Gastroesophageal sphincter (tissue), 4 donors: ENCODE measurements at regions not wholly inside any gene's neighbourhood (a gene's known extent, or its start where the extent isn't known, plus 50 kb on each side); places are given as distances from the start of the nearest gene placed in this dataset.

Source experiments
- ATAC-seq: fragments of 150-250 bp; one replicate; pipeline ENCODE4 v1.9.1; 2016; ENCODE audit warnings: mild to moderate bottlenecking, moderate library complexity
- H3K27ac ChIP-seq, 4 donors: fragments of 200-600 bp; sonication (generic) in 3 of 4; 1 replicate in 3 of 4; 2 replicates in 1 of 4; pipeline ENCODE4 v1.5.1; 2016 to 2019
- H3K27me3 ChIP-seq: fragments of 200-600 bp; sonication (generic); one replicate; pipeline ENCODE4 v1.5.1; 2019
- H3K36me3 ChIP-seq, 2 donors: fragments of 200-600 bp; sonication (generic); one replicate each; pipeline ENCODE4 v1.5.1; 2019; ENCODE audit warnings: control low read depth in 1 of 2
- H3K4me1 ChIP-seq, 3 donors: fragments of 200-600 bp; sonication (generic); 1 replicate in 2 of 3; 2 replicates in 1 of 3; pipeline ENCODE4 v1.5.1; 2016 to 2019; ENCODE audit warnings: control low read depth in 2 of 3
- H3K4me3 ChIP-seq, 2 donors: fragments of 200-600 bp; sonication (generic); one replicate each; pipeline ENCODE4 v1.5.1; 2019; ENCODE audit warnings: mild to moderate bottlenecking in 1 of 2, moderate library complexity in 1 of 2
- H3K9me3 ChIP-seq, 3 donors: fragments of 200-600 bp; sonication (generic); one replicate each; pipeline ENCODE4 v1.5.1; 2017 to 2019; ENCODE audit warnings: control low read depth in 2 of 3
- EP300 ChIP-seq: sonication (generic); formaldehyde crosslinking; IDR thresholded peaks from one replicate; pipeline ENCODE4 v1.6.1; 2017; ENCODE audit warnings: antibody characterized with exemption, mild to moderate bottlenecking
- POLR2A ChIP-seq, 2 donors: fragments of 450-650 bp; IDR thresholded peaks; one replicate each; pipeline ENCODE4 v1.6.1; 2017; ENCODE audit warnings: antibody characterized with exemption in 2 of 2, mild to moderate bottlenecking in 2 of 2, moderate library complexity in 1 of 2
- POLR2AphosphoS5 ChIP-seq: sonication (generic); formaldehyde crosslinking; IDR thresholded peaks from one replicate; pipeline ENCODE4 v1.6.1; 2017; ENCODE audit warnings: antibody characterized with exemption
- WGBS, 2 donors: methylation state at CpG; one replicate each; pipeline ENCODE4 v1.1.5; 2018; ENCODE audit warnings: low coverage in 1 of 2; 5-methylcytosine and 5-hydroxymethylcytosine counted together
- TF ChIP-seq, protein P1 (sequence below), 4 experiments: fragments of 200-600 bp in 2 of 4; fragments of 450-650 bp in 2 of 4; sonication (generic) in 1 of 4; IDR thresholded peaks; one replicate each; pipeline ENCODE4 v1.5.1; 2017 to 2019; ENCODE audit warnings: antibody characterized with exemption in 4 of 4, mild to moderate bottlenecking in 2 of 4, moderate library complexity in 2 of 4

DNA sequence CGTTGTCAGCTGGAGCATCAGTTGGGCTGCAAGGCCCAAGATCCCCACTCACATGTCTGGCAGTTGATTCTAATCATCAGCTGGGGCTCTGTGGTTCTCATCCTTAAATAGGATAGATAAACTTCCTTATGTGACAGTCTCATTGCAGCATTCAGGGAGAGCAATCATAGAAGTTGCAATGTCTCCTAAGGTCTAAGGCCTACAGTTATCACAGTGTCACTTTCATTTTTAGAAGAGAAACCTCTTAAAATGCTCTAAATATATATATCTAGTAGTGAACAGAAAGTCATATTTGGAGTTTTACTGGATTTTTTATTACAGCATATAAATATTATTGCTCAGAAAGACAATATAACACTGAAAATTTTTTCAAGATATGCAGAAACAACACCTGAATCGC is 226.0 kb upstream of the PPP1R2C start:
- Histone ChIP-seq H3K36me3 (no peaks in the 10 kb centered on the region), H3K4me1 (no peaks in the 10 kb centered on the region), H3K4me3 (no peak overlapping the region), H3K27me3 (no peaks in the 10 kb centered on the region), H3K27ac (no peak overlapping the region), H3K9me3 (no peaks in the 10 kb centered on the region)
- no peak for ATAC-seq
- 90 to 94% methylated on average over 2 of the region's 2 CpGs for WGBS, 2 donors
- TF ChIP-seq, protein P1, sequence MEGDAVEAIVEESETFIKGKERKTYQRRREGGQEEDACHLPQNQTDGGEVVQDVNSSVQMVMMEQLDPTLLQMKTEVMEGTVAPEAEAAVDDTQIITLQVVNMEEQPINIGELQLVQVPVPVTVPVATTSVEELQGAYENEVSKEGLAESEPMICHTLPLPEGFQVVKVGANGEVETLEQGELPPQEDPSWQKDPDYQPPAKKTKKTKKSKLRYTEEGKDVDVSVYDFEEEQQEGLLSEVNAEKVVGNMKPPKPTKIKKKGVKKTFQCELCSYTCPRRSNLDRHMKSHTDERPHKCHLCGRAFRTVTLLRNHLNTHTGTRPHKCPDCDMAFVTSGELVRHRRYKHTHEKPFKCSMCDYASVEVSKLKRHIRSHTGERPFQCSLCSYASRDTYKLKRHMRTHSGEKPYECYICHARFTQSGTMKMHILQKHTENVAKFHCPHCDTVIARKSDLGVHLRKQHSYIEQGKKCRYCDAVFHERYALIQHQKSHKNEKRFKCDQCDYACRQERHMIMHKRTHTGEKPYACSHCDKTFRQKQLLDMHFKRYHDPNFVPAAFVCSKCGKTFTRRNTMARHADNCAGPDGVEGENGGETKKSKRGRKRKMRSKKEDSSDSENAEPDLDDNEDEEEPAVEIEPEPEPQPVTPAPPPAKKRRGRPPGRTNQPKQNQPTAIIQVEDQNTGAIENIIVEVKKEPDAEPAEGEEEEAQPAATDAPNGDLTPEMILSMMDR (IDR thresholded peaks at IDR 0.05): no peak
- TF ChIP-seq EP300: no peak
- TF ChIP-seq POLR2A (IDR thresholded peaks at IDR 0.05): no peak

DNA sequence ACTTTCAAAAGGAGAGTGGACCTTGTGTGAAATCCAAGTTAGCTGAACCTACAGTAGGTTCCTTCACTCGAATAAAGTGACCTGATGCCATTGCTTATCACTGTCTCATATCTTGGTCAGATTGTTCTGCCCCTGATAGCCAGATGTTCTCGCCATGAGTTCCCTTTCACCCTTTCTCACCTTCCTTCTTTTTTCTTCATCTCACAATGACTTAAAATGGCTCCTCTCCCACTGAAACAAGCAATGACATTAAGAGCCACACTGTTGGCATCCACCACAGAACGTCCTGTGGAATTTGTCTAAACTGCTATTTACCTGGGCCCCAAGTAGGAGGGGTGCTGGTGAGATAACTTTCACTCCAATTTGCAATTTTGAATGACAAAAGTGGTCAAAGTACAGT is 227.6 kb upstream of the PPP1R2C start:
- Histone ChIP-seq H3K4me1 (no peaks in the 10 kb centered on the region), H3K27ac (no peak overlapping the region), H3K27me3 (no peaks in the 10 kb centered on the region), H3K36me3 (no peaks in the 10 kb centered on the region), H3K4me3 (no peak overlapping the region), H3K9me3 (no peaks in the 10 kb centered on the region)
- 53 to 100% methylated on average over 2 to 3 of the region's 3 CpGs for WGBS, 2 donors
- TF ChIP-seq POLR2AphosphoS5: no peak
- no peak for TF ChIP-seq EP300
- TF ChIP-seq, protein P1 (IDR thresholded peaks at IDR 0.05): no peak
- no peak for TF ChIP-seq POLR2A (IDR thresholded peaks at IDR 0.05)
- ATAC-seq: no peak

DNA sequence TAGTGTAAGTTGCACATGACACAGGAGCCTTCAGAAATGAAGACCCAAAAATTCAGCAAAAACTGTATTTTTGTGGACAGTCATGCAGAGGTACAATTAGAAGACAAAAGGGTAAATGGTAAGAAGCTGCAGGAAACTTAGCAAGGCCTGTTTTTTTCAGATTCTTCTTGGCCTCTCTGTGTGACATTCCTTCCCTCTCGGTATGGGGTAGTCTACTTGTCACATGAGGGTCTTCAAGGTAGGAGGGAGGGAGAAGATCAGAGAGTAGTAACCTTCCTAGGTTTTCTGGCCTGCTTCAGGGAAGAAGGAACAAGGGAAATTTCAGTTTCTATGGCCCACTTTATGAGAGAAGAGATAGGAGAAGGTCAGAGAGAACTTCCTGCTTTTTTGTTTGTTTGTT is 230.4 kb upstream of the PPP1R2C start:
- no peaks in the 10 kb centered on the region for H3K27me3 ChIP-seq
- H3K9me3 ChIP-seq: no peaks in the 10 kb centered on the region
- no peaks in the 10 kb centered on the region for H3K36me3 ChIP-seq
- ATAC-seq: no peak
- no peak for TF ChIP-seq EP300
- no peak for TF ChIP-seq POLR2AphosphoS5
- TF ChIP-seq, protein P1 (IDR thresholded peaks at IDR 0.05): no peak
- TF ChIP-seq POLR2A (IDR thresholded peaks at IDR 0.05): no peak
- no peaks in the 10 kb centered on the region for H3K4me1 ChIP-seq
- no peak overlapping the region for H3K4me3 ChIP-seq
- H3K27ac ChIP-seq: no peak overlapping the region
- WGBS, 2 donors: 38% methylated on average over 1 of the region's 1 CpG; no CpG with 5 or more reads in 1 of the 2 donors

DNA sequence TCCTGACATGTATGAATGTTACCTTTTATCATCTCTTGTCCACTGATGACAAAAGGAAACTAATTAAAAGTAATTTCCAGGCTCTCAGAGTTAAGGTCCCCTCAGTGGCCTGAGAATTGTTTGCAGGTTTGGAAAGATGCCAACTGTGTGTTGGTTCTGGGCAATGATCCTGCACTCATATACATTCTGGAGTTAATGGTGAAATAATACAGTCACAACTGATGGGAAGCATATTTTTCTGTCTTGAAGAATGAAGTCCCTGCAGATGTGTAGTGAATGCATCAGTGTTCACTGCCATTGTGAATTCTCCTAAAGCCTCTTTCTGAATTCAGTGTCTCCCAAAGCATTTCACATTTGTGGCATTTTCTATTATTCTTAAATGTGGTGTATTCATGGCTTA is 238.1 kb upstream of the PPP1R2C start:
- TF ChIP-seq POLR2A (IDR thresholded peaks at IDR 0.05): no peak

DNA sequence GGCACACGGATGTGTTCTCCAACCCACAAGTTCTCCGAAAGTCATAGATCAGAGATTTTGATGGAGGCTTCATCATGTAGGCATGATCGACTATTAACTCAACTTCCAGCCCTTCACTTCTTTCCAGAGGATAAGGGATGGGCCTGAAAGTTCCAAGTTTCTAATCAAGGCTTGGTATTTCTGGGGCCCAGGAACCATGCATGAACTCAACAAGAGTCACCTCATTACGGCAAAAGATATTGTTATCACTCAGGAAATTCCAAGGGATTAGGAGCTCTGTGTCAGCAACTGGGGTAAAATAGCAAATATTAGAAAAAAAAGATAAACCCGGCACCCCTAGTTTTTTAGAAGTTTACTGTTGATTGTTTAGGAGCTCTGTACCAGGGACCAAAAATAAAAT is 240.1 kb upstream of the PPP1R2C start:
- 93 to 98% methylated on average over 2 to 5 of the region's 5 CpGs for WGBS, 2 donors
- Histone ChIP-seq H3K4me3 (no peak overlapping the region), H3K36me3 (no peaks in the 10 kb centered on the region), H3K27me3 (no peaks in the 10 kb centered on the region), H3K4me1 (no peaks in the 10 kb centered on the region), H3K27ac (no peak overlapping the region), H3K9me3 (no peaks in the 10 kb centered on the region)
- no peak for ATAC-seq
- no peak for TF ChIP-seq POLR2AphosphoS5
- no peak for TF ChIP-seq POLR2A (IDR thresholded peaks at IDR 0.05)

More for the DNA sequence above, 238.1 kb upstream of the PPP1R2C start:
- ATAC-seq: no peak
- Histone ChIP-seq H3K9me3 (no peaks in the 10 kb centered on the region), H3K27ac (no peak overlapping the region), H3K4me1 (no peaks in the 10 kb centered on the region), H3K27me3 (no peaks in the 10 kb centered on the region), H3K36me3 (no peaks in the 10 kb centered on the region), H3K4me3 (no peak overlapping the region)

DNA sequence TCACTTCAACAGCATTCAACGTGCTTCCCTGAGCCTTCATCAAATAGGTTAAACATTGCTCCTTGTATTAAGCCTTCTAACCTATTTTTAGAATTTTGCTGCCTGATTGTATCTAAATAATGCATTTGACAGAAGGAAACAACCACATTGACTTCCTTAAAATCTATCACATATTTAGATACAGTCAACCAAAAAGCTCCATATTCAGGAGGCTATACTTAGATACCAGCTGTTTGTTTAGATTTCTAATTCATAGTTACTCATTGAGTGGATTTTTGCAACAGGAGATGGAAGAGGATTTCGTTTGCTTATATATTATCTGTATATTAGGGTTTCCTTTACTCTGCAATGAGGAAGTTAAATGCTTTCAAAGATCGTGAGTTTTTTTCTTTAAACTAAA is 241.1 kb upstream of the PPP1R2C start:
- Histone ChIP-seq H3K27ac (no peak overlapping the region), H3K36me3 (no peaks in the 10 kb centered on the region), H3K4me3 (no peak overlapping the region), H3K4me1 (no peaks in the 10 kb centered on the region), H3K27me3 (no peaks in the 10 kb centered on the region), H3K9me3 (no peaks in the 10 kb centered on the region)
- WGBS, 2 donors: 50 to 54% methylated on average over 3 of the region's 3 CpGs
- no peak for ATAC-seq
- TF ChIP-seq POLR2AphosphoS5: no peak
- no peak for TF ChIP-seq EP300
- TF ChIP-seq POLR2A (IDR thresholded peaks at IDR 0.05): no peak
- TF ChIP-seq, protein P1 (IDR thresholded peaks at IDR 0.05): no peak
